ENCODE measurements at regions not wholly inside any gene's neighbourhood (a gene's known extent, or its start where the extent isn't known, plus 50 kb on each side); places are given as distances from the start of the nearest gene placed in this dataset.

DNA sequence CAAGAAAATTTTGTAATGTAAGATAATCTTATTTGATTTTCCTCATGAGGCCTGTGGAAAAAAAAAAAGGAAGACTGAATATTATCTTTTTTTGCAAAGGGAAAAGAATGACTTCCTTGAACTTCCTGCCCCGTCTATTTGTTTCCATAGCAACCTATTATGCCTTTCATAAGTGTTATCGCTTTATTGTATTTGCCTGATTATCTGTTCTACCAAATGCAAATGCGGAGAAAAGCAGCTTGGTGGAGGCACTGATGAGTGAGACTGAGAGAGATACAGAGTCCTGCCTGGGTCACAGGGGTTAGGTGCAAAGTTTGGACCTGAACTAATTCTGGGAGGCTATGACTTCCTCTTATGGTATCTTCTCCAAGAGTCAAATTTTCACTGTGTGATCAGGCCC is 334.0 kb upstream of the KCNMB2 start:
- TF ChIP-seq, protein P1, sequence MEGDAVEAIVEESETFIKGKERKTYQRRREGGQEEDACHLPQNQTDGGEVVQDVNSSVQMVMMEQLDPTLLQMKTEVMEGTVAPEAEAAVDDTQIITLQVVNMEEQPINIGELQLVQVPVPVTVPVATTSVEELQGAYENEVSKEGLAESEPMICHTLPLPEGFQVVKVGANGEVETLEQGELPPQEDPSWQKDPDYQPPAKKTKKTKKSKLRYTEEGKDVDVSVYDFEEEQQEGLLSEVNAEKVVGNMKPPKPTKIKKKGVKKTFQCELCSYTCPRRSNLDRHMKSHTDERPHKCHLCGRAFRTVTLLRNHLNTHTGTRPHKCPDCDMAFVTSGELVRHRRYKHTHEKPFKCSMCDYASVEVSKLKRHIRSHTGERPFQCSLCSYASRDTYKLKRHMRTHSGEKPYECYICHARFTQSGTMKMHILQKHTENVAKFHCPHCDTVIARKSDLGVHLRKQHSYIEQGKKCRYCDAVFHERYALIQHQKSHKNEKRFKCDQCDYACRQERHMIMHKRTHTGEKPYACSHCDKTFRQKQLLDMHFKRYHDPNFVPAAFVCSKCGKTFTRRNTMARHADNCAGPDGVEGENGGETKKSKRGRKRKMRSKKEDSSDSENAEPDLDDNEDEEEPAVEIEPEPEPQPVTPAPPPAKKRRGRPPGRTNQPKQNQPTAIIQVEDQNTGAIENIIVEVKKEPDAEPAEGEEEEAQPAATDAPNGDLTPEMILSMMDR (IDR thresholded peaks at IDR 0.05): no peak
- TF ChIP-seq POLR2A (IDR thresholded peaks at IDR 0.05): no peak

Measured in breast epithelium (tissue), 3 donors.